Activated CD4-positive, alpha-beta T cell treated with anti-CD3 and anti-CD28 coated beads, Interleukin-2, amount 50 U/mL, for 4 hours (primary cell): ENCODE measurements at regions not wholly inside any gene's neighbourhood (a gene's known extent, or its start where the extent isn't known, plus 50 kb on each side); places are given as distances from the start of the nearest gene placed in this dataset.
"Not testable (repeated sequence)": the region's sequence is repeated elsewhere in the genome, so short reads cannot be mapped to it uniquely, and the experiment has no call there.

Experiments
- DNase-seq, 2 experiments: peaks; one replicate each; pipeline ENCODE4 v3.0.0-alpha.2; 2020

DNA sequence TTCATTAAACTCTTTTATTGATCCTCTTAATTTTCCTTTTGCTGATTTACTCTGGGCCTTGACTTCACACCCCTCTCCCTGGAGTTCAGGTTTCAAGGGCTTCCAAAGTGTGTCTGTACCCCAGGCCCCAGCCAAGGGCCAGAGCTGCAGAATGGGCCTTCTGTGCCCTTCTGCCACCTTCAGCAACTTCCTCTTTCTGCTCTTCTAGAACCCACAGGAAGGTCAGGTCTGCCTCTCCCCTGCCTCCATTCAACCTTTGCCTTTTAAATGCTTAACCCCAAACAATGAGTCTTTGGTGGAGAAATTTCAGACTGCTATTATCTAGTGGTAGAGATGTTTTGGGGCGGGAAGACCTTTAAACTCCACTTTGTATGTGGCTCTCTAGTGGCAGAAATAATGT, 63.1 kb downstream of the TSN start:
- DNase-seq, result no peak

DNA sequence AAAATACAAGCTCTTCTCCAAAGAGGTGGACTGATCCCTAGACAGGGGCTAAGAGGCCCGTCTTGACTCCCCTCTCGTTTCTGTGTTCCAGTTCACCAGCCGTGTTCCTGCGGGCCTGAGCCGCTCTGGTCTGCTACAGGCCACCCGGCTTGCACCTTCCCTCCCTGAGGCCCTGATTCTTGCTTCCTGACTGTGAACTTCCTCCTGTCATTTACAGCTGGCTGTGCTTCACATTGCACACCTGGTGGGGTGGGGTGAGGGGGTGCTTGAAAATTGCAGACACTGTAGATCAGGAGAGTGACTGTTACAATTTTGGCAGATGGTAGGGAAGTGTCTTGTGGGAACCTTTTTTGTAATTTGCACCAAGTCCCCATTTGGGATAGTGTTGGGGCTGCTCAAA, 64.4 kb downstream of the TSN start:
- DNase-seq, result no peak

DNA sequence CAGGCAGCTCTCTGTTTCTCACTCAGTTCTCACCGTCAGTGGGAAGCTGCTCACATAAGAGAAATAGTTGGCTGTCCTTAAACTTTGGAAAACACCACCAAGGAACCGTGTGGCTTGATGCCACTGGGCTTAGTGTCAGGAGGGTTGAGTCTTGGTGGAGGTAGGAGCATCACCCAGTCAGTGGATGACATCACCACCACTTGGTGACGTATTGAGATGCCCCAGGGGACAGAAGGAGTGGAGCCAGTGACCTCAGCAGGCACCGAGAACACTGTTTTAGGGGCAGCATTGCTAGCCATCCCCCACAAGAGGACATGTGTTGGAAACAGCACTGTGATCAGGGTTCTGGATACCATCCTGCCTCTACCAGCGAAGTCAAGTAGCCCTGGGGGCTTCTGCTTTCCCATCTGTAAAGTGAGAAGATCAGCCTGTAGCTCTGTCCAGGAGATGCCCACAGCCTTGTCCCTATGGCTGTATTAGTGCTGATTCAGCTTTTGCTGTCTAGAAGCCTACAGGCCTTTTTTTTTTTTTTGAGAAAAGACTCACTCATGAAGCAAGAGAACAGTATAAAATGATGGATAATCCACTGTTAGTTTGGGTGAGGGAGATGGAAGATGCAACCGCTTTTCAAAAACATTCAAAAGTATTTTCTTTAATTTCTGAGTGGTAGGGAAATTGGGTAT, 66.2 kb downstream of the TSN start:
- no peak for DNase-seq

DNA sequence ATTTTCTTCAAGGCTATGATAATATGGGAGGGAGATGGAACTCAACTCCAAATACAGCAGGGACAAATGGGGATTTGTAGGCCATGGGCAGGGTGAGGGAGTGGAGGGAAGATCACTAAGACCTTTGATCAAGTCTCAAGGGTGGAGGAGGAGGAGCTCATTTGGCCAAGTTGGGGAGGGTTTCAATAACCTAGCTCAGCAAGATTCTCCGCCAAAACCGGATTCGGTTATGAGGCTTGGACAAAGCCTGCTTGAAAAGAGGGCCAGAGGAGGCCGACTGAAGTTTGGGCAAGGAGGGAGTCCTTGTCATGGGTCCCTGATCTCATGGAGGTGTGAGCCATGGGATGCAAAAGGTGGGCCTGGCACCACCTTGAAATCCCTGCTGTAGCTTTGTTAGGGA, 68.8 kb downstream of the TSN start:
- no peak for DNase-seq

DNA sequence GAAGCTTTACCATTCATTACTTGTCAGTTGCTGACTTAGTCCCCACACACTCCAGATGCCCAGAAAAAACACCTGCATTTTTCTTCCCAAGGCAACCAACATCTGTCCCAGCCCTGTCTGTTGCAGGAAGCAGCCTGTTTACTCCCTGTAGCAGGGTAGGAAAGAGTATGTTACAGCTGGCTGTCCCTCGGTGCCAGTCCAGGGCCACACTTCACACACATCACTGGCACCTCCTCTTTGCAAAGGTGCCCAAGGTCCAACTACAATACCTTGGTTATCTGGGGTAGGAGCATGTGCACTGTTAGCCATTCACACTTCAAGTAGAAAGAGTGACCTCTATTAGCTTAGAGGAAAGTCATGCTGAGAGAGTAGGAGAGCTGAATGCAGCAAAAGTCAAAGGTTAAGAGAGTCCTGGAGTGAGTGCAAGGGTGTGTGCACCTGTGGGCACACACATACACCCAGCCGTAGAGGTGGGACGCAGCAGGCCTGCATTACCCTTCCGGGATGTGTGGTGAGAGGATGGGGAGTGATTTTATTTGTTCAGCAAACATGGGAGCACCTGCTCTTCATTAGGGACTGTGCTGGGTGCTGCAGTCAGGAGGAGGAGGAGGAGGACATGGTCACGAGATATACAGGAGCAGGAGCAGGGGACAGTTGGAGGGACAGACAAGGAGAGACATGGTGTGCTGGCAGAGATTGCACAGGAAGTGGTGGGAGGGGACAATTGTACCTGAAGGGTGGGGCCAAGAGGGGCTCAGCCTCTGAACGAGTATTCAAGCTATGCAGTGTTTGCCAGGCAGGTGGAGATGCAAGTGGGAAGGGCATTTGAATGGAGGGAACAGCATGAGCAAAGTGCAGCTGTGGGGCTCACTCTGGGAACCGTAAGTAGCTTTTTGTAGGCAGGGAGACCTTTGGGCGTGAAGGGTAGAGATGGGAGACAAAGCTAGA, 69.8 kb downstream of the TSN start:
- no peak for DNase-seq

DNA sequence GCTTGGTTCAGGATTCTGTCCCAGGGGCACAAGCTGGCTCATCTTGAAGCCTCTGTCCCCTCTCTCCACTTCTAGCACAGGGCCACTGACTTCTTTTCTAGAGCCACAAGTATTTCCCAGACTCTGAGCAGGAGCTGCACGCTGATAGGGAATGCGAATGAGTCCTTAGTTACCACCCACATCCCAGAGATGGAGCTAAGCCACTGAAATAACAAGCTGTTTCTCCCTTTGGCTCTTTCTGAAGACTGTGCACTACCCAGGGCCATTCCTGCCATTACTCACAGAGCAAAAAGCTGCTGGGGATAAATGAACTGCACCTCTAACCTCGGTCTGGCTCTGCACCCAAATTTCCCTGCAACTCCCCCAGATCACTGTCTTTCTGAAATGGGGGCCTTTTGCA, 70.6 kb downstream of the TSN start:
- DNase-seq, result no peak

DNA sequence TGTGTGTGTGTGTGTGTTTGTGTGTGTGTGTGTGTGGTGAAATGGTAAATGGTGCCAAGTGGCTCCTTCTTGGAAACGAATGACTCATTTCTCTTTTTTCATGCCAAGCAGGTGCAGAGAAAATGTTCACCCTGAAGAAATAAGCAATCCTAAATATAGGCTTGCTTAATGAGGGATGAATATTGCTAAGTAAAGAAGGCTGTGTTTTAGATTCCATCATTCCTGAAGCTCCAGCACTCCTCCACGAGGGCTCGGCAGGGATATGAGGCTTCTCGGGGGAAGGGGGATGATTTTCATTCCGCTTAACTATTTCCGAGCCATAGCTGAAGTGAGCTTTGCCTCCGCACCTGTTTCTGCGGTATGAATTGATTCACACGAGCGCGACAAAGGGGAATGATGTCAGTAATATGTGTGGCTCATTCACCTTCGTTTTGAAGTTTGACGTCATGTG, 72.9 kb downstream of the TSN start:
- no peak for DNase-seq

DNA sequence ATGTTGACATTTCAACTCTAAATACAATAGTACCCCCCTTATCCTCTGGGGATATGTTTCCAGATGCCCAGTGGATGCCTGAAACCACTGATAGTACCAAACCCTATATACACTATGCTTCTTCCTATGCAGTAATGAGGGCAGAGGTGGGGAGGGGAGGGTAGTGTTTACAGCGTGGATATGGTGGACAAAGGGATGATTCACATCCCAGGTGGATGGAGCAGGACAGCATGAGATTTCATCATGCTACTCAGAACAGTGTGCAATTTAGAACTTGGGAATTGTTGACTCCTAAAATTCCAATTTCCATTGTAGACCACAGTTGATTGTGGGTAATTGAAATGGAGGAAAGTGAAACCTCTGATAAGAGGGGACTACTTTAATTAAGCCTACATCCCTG, 75.4 kb downstream of the TSN start:
- DNase-seq, result no peak

DNA sequence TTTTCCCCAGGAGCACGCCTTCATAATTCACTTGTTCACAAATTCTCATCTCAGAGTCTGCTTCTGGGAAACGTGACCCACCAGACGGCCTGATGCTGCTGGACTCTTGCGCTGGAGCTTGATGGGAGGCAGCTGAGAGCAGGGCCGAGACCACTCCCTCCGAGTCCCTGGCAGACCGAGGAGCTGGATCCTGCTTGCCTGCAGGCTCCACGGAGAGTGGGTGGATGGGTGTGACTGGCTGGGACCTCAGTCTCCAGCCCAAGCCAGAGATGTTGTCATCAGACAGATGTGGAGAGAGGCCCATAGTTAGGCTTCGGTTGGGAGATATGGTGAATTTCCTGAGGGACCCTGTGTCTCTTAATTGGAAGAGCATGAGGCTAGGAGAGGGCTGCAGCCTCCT, 76.4 kb downstream of the TSN start:
- no peak for DNase-seq

DNA sequence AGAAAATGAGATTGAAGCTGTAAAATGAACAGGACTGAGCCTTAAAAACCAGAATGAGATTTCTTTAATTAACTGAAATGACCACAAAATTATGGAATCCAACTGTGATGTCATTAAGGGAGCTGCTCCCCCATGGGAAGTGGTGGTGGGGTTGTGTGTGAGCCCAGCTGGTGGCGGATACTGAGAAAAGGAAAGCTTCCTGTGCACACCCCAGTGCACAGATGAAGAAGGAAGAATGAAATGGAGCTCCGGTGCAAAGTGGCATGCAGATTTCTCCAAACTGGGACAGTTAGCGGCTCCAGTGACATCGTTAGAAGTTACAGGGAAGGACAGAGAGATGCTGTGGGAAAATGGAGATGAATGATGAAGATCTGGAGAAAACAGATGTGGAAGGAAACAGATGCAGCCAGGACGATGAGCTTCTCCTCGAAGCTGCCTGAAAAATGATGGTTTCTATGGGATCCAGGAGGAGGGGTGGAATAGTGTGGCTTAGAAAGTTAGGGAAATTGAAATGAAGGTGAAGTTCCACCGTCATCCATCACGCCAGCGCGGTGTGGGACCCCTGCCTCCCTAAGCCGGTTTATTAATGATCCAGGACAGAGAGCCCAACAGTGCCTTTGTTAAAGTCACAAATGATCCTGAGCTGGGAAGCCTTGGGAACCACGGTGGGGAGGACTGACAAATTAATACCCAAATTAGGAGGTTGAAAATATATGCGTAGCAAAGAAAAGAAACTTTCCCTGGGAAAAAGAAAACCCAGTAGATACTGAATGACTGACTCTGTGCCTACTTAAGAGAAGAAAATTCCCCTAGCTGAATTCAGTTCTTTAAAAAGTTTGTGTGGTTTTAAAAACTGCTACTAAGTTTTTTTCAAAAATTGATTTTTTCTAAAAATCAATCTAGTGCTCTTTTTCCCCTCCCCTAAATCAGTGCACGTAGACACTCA, 77.2 kb downstream of the TSN start:
- no peak for DNase-seq

DNA sequence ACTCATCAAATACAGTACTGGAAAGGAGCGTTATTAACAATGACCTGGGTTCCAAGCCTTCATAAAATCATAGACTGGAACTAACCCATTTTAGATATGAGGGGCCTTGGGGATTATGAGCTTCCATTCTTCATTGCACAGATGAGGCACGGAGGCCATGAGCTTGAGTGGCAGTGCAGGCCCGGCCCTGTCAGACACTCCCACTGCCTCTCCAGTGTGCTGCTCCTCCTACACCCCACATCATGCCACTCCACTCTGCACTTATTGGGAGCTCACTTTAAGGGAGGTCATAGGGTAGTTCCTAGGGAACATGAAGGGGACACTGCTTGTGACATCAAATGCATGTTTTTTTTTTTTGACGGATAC, 77.9 kb downstream of the TSN start:
- DNase-seq, result no peak

DNA sequence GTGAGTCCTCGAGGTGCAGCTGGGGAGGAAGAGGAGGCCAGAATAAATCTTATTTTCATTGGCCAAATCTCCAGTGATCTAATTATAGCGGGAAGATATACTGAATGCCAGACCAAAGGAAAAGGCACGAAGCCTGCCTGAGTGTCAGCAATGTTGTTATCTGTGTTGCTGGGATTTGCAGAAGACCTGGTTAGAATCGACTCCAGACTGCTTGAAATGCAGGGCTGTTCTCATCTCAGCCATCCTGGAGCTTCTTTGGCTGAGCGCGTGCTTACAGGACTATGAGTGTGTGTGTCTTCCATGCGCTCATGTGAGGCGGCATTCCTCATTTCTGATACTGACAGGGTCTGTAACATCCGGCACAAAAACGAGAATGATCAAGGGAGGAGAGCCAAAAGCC, 81.2 kb downstream of the TSN start:
- no peak for DNase-seq

DNA sequence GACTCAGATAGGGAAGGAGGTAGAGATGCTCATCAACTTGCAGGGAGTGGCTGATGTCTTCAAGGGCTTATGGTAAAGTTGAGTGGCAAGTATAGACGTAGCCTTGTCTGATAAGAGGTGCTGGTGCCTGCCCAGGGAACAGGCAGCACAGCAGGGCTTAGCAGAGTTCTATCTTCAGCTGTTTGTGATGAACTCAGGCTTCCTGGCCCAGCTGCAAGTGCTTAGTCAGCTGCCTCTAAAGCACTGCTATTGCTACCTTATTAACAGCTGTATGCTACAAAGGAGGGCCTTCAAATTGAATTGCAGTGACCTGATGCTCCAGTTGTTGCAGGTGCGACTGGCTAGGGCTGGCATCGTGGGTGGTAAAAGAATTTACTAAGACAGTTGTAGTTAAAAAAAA, 82.1 kb downstream of the TSN start:
- DNase-seq, result no peak

DNA sequence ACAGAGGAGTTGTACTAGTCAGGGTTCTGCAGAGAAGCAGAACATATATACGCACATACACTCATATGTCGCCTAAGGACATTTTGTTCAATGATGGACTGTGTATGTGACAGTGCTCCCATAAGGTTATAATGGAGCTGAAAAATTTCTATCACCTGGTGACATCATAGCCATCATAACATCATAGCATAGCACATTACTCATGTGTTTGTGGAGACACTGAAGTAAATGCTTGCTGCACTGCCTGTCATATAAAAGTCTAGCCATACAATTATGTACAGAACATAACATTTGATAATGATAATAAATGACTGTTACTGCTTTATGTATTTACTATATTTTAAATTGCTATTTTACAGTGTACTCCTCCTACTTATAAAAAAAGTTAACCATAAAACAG, 83.1 kb downstream of the TSN start:
- DNase-seq, result no peak

DNA sequence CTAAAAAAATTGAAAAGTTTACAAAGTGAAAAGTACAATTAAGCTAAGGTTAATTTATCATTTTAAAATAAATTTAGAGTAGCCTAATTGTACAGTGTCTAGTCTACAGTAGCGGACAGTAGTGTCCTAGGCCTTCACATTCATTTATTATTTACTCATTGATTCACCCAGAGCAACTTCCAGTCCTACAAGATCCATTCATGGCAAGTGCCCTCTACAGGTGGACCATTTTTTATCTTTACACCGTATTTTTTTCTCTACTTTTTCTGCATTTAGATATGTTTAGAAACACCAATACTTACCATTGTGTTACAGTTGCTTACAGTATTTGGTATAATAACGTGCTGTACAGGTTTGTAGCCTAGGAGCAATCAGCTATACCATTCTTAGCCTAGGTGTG, 84.1 kb downstream of the TSN start:
- no peak for DNase-seq

DNA sequence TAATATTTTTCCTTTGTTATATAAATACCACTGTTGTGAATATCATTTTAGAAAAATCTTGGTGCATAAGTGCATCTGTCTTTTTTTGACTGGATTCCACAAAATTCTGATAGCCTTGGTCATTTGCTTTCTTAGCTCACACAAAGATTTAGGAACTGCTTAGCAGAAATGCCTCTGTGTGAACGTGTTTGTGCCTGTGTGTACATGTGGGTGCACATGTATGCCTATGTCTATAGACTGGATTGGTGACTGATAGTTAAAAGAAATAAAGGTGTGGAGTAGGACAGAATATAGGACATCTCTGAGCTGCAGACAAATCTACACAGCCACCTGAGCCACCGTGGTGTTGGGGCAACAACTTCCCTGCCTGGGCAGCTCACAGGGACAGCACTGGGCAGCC, 93.8 kb downstream of the TSN start:
- DNase-seq, result no peak

DNA sequence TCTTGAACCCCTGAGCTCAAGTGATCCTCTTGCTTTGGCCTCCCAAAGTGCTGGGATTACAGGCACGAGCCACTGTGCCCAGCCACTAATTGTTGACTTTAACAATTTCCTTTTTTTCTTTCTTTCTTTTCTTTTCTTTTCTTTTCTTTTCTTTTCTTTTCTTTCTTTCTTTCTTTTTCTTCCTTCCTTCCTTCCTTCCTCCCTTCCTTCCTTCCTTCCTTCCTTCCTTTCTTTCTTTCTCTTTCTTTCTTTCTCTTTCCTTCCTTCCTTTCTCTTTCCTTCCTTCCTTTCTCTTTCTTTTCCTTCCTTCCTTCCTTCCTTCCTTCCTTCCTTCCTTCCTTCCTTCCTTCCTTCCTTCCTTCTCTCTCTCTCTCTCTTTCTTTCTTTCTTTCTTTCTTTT, 97.7 kb downstream of the TSN start:
- DNase-seq, result not testable (repeated sequence)

DNA sequence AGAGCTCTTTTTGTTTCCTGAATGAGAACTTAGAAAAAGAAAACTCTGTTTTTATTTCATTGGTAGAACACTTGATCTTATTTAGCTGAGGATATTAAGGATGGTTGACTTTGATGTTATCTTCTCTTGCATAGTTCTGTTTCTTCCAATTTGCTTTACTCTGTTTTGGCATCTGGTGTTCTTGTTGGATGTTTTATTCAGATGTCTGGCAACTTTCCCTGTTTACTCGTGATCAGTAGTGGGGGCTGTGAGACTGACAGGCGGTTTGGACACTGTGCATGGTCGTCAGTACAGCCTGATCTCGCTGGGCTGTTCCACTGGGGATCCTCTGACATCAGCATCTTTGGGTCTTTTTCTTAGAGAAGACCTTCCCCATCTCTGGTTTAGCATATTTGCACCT, 100.1 kb downstream of the TSN start:
- no peak for DNase-seq

DNA sequence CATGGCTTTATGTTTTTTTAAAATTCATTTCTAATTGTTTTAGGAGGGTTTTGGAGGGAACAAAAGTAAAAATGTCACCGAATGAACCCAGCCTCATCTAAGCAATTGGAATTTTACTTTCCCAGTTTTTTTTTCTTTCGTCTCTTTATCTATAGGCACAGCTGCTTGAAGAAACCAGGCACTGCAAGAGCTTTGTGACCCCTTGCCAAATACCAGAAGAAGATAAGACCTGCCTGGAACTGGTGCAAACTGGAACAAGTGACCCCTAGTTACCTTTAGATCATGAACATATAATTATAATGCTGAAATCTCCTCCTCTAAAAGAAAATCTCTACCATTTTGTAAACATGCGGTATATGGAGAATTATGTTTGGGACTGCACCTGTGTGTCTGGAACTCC, 100.9 kb downstream of the TSN start:
- no peak for DNase-seq

DNA sequence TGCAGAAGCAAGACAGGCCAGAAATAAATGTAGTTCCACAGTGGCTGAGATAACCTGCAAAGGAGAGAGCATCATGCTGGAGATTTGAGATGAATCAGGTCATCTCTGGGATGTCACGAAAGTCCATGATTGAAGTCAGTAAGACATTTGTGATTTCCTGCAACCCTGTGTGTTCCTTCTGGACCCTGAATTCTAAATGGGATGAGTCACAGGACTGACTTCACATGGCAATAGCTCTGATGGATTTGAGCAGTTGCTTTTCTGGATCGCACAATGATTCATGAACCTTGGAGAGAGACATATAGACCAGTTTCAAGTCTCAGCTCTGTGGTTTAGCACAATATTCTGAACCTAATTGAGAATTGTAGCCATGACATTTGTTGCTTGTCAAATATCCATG, 102.9 kb downstream of the TSN start:
- DNase-seq, result no peak

DNA sequence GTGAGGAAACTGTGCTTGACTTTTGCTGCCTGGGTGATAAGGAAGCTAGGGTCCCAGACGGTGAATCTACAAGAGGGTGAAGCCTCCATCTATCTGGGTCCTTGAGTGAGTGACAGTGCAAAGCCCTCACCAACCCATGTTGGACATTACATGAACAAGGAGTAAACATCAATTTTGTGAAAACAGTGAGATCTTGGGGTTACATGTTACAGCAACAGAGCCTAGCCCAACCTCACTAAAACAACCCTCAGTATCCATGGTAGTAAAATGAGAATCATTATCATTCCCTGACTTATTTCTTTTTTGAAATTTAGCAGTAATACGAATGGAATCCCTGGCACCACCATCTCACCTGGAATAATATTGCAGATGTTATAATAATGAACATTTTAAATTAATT, 103.4 kb downstream of the TSN start:
- no peak for DNase-seq

DNA sequence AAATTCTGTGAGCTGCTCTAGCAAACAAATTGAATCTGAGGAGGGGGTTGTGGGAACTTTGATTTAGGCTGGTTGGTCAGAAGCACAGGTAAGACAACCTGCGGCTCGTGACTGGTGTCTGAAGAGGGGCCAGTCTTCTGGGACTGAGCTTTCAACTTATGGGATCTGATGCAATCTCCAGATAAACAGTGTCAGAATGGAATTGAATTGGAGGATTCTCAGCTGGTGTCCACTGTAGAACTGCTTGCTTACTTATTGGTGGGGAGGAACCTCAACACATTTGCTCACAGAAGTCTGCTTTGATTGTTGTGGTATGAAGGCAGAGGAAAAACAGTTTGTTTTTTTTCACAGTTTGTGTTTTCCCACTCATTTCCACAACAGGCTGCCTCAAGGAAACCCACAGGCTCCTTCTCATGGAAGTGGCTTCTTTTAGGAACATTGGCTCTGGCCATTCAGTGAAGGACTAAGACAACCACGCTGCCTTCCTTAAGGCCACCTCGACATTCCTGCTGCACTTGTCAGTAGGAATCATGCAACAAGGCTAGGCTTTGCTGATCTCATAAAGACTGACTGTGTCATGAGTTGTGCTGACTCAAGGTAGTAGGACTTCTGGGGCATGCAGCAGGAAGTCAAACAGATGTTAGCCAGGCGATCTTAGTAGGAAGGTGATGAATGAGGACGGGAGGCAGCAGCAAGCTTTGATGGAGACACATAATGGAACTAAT, 104.7 kb downstream of the TSN start:
- no peak for DNase-seq

DNA sequence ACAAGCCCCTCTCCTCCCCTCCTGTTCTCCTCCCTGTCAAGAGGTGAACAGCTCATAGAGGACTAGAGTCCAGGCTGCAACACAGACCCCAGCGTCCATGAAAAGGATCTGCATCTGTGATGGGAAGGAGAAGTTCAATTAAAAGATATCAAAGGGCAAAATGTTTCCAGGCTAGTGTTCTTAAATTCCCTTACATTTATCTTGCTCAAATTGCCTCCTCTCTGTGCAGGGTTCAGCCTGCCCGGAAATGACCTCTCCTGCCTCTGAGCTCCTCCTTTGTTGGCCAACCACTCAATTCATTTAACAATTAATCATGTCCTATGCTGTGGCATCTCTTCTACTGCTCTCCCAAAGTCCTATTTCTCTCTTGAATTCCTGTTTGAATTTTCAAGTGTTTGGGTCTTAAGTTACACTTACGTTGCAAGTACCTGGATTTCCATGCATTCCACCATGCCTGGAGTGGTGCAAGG, 105.3 kb downstream of the TSN start:
- no peak for DNase-seq
